Skeletal muscle tissue (tissue), 3 donors: ENCODE measurements at regions not wholly inside any gene's neighbourhood (a gene's known extent, or its start where the extent isn't known, plus 50 kb on each side); places are given as distances from the start of the nearest gene placed in this dataset.
"Not testable (repeated sequence)": the region's sequence is repeated elsewhere in the genome, so short reads cannot be mapped to it uniquely, and the experiment has no call there.

Experiments
- H3K27ac ChIP-seq: one replicate; pipeline ENCODE4 v1.7.0; 2013; ENCODE audit warnings: mild to moderate bottlenecking, low read depth, low read length, inconsistent platforms
- H3K27me3 ChIP-seq, 3 donors: one replicate each; pipeline ENCODE4 v1.7.0; 2013; ENCODE audit warnings: low read length in 3 of 3; ENCODE audit not compliant: control insufficient read depth in 3 of 3, insufficient read depth in 3 of 3
- H3K36me3 ChIP-seq, 3 donors: one replicate each; pipeline ENCODE4 v1.7.0; 2013; ENCODE audit warnings: low read length in 3 of 3; ENCODE audit not compliant: control insufficient read depth in 3 of 3, insufficient read depth in 3 of 3
- H3K4me1 ChIP-seq, 3 donors: one replicate each; pipeline ENCODE4 v1.7.0; 2013; ENCODE audit warnings: low read length in 3 of 3, mild to moderate bottlenecking in 3 of 3; ENCODE audit not compliant: control insufficient read depth in 3 of 3, insufficient read depth in 3 of 3
- H3K4me3 ChIP-seq, 3 donors: one replicate each; pipeline ENCODE4 v1.7.0; 2013; ENCODE audit warnings: low read length in 3 of 3
- H3K9ac ChIP-seq, 3 donors: one replicate each; pipeline ENCODE4 v1.7.0; 2013; ENCODE audit warnings: low read length in 3 of 3, mild to moderate bottlenecking in 3 of 3, moderate library complexity in 2 of 3, low read depth in 1 of 3
- H3K9me3 ChIP-seq, 3 donors: one replicate each; pipeline ENCODE4 v1.7.0; 2013; ENCODE audit warnings: low read length in 3 of 3; ENCODE audit not compliant: control insufficient read depth in 3 of 3
- donor health status: Osteomylitis.

- not testable (repeated sequence) for H3K9me3 ChIP-seq, H3K27me3 ChIP-seq, H3K4me1 ChIP-seq, H3K4me3 ChIP-seq, H3K9ac ChIP-seq, H3K27ac ChIP-seq, H3K36me3 ChIP-seq
Observed at GRCh38 chr4:79807933-79808332, 265.1 kb downstream of the ANTXR2 start.

GRCh38 chr4:79798047-79798446 lies 275.0 kb downstream of the ANTXR2 start:
- Histone ChIP-seq H3K9ac (no peak overlapping the region), H3K4me1 (no peaks in the 10 kb centered on the region), H3K9me3 (no peaks in the 10 kb centered on the region), H3K27me3 (no peaks in the 10 kb centered on the region), H3K27ac (no peak overlapping the region), H3K4me3 (no peak overlapping the region), H3K36me3 (no peaks in the 10 kb centered on the region)

GRCh38 chr4:79796948-79797347 lies 276.1 kb downstream of the ANTXR2 start:
- H3K36me3 ChIP-seq = no peaks in the 10 kb centered on the region
- no peak overlapping the region for H3K27ac ChIP-seq
- H3K4me1 ChIP-seq = no peaks in the 10 kb centered on the region
- no peaks in the 10 kb centered on the region for H3K9me3 ChIP-seq
- no peak overlapping the region for H3K9ac ChIP-seq
- H3K4me3 ChIP-seq = no peak overlapping the region
- H3K27me3 ChIP-seq = no peaks in the 10 kb centered on the region

- H3K4me1 ChIP-seq = no peaks in the 10 kb centered on the region
- no peaks in the 10 kb centered on the region for H3K27me3 ChIP-seq
- H3K9me3 ChIP-seq = peaks cover 0 to 2% (median 0%) of the 10 kb centered on the region in 3 donors
- no peak overlapping the region for H3K9ac ChIP-seq
- H3K36me3 ChIP-seq = no peaks in the 10 kb centered on the region
- no peak overlapping the region for H3K4me3 ChIP-seq
- no peak overlapping the region for H3K27ac ChIP-seq
Observed at GRCh38 chr4:79788884-79789283, 284.1 kb downstream of the ANTXR2 start.

GRCh38 chr4:79780129-79780528 lies 292.9 kb downstream of the ANTXR2 start:
- Histone ChIP-seq H3K27ac (no peak overlapping the region), H3K4me1 (no peaks in the 10 kb centered on the region), H3K9me3 (peaks cover 0 to 6% (median 2%) of the 10 kb centered on the region in 3 donors), H3K27me3 (no peaks in the 10 kb centered on the region), H3K36me3 (no peaks in the 10 kb centered on the region), H3K4me3 (no peak overlapping the region), H3K9ac (no peak overlapping the region)

GRCh38 chr4:79772510-79772909 lies 300.5 kb downstream of the ANTXR2 start:
- Histone ChIP-seq H3K9ac (no peak overlapping the region), H3K27ac (no peak overlapping the region), H3K4me1 (no peaks in the 10 kb centered on the region), H3K9me3 (peaks cover 0 to 8% (median 2%) of the 10 kb centered on the region in 3 donors), H3K36me3 (no peaks in the 10 kb centered on the region), H3K27me3 (no peaks in the 10 kb centered on the region), H3K4me3 (no peak overlapping the region)

GRCh38 chr4:79764120-79764519 lies 308.9 kb downstream of the ANTXR2 start:
- Histone ChIP-seq H3K9me3 (no peaks in the 10 kb centered on the region), H3K9ac (no peak overlapping the region), H3K4me3 (no peak overlapping the region), H3K4me1 (no peaks in the 10 kb centered on the region), H3K36me3 (no peaks in the 10 kb centered on the region), H3K27me3 (no peaks in the 10 kb centered on the region), H3K27ac (no peak overlapping the region)

GRCh38 chr4:79763486-79764075 lies 309.4 kb downstream of the ANTXR2 start:
- no peaks in the 10 kb centered on the region for H3K4me1 ChIP-seq
- H3K9ac ChIP-seq = no peak overlapping the region
- H3K36me3 ChIP-seq = no peaks in the 10 kb centered on the region
- no peak overlapping the region for H3K27ac ChIP-seq
- no peaks in the 10 kb centered on the region for H3K9me3 ChIP-seq
- no peak overlapping the region for H3K4me3 ChIP-seq
- H3K27me3 ChIP-seq = no peaks in the 10 kb centered on the region

GRCh38 chr4:79759793-79760192 lies 313.2 kb downstream of the ANTXR2 start:
- Histone ChIP-seq H3K36me3 (no peaks in the 10 kb centered on the region), H3K27me3 (no peaks in the 10 kb centered on the region), H3K27ac (no peak overlapping the region), H3K4me1 (no peaks in the 10 kb centered on the region), H3K4me3 (no peak overlapping the region), H3K9ac (no peak overlapping the region), H3K9me3 (no peaks in the 10 kb centered on the region)

- Histone ChIP-seq H3K9ac (no peak overlapping the region), H3K36me3 (no peaks in the 10 kb centered on the region), H3K27me3 (no peaks in the 10 kb centered on the region)
Observed at GRCh38 chr4:79757600-79757999, 315.4 kb downstream of the ANTXR2 start.

More at GRCh38 chr4:79757600-79757999, 315.4 kb downstream of the ANTXR2 start:
- H3K4me3 ChIP-seq = no peak overlapping the region
- H3K4me1 ChIP-seq = no peaks in the 10 kb centered on the region
- H3K27ac ChIP-seq = no peak overlapping the region
- no peaks in the 10 kb centered on the region for H3K9me3 ChIP-seq
